HUES48 (cell line): ENCODE measurements at regions not wholly inside any gene's neighbourhood (a gene's known extent, or its start where the extent isn't known, plus 50 kb on each side); places are given as distances from the start of the nearest gene placed in this dataset.

Source experiments
- H3K27ac ChIP-seq: one replicate; pipeline ENCODE4 v1.7.0; 2013; ENCODE audit warnings: low read depth, low read length, inconsistent platforms
- H3K27me3 ChIP-seq: 2 replicates; pipeline ENCODE4 v1.6.1; 2013; ENCODE audit warnings: mild to moderate bottlenecking, low read length; ENCODE audit not compliant: control insufficient read depth, insufficient read depth
- H3K36me3 ChIP-seq: 2 replicates; pipeline ENCODE4 v1.6.1; 2013; ENCODE audit warnings: low read length; ENCODE audit not compliant: control insufficient read depth, insufficient read depth
- H3K4me1 ChIP-seq: 2 replicates; pipeline ENCODE4 v1.6.1; 2013; ENCODE audit warnings: mild to moderate bottlenecking, low read length; ENCODE audit not compliant: control insufficient read depth, insufficient read depth
- H3K4me3 ChIP-seq: 2 replicates; pipeline ENCODE4 v1.5.1; 2013; ENCODE audit warnings: mild to moderate bottlenecking, low read depth, low read length
- H3K9ac ChIP-seq: 2 replicates; pipeline ENCODE4 v1.6.1; 2013; ENCODE audit warnings: mild to moderate bottlenecking, low read depth, low read length, moderate library complexity
- H3K9me3 ChIP-seq: 2 replicates; pipeline ENCODE4 v1.6.1; 2013; ENCODE audit warnings: low read length; ENCODE audit not compliant: control insufficient read depth, insufficient read depth

DNA sequence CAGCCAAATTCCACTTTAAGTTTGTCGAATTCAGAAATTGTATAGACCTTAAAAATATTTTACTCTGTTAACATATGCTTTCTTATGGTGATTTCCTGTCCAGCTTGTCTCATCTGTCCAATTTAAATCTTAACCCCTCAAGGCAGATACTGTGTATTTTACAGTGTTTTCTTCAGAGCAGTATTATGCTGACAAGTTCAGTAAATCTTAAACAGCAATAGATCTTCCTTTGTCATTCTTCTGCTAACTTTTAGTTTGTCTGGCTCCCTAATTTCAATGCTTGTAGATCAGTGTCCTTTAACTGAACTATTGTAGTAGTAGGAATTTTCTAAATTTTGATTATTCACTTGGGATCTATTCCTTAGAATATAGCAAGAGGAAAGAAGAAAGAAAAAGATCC, 52.8 kb upstream of the MEIS1 start:
- H3K27ac ChIP-seq: no peak overlapping the region
- H3K4me3 ChIP-seq: no peak overlapping the region
- no peak overlapping the region for H3K9ac ChIP-seq
- H3K9me3 ChIP-seq: no peaks in the 10 kb centered on the region
- no peaks in the 10 kb centered on the region for H3K4me1 ChIP-seq
- no peaks in the 10 kb centered on the region for H3K36me3 ChIP-seq
- H3K27me3 ChIP-seq: no peaks in the 10 kb centered on the region

DNA sequence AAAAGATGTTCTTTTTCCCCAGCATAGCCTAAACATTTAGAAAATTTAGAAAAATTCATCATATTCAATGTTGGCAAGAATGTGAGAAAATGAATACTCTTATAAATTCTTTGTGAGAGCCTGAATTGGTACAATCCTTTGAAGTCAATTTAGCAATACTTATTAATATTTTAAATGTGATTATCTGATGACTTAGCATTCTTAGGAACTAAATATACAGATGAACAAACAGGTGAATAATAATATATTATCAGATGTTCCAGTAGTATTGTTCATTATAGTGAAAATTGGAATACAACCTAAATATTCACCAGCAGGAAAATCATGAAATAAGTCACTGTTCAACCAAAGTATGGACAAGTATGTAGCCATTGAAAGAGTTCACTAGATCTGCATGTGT, 55.5 kb upstream of the MEIS1 start:
- no peak overlapping the region for H3K27ac ChIP-seq
- H3K9ac ChIP-seq: no peak overlapping the region
- no peaks in the 10 kb centered on the region for H3K4me1 ChIP-seq
- no peak overlapping the region for H3K4me3 ChIP-seq
- H3K36me3 ChIP-seq: no peaks in the 10 kb centered on the region
- H3K9me3 ChIP-seq: no peaks in the 10 kb centered on the region
- H3K27me3 ChIP-seq: no peaks in the 10 kb centered on the region

DNA sequence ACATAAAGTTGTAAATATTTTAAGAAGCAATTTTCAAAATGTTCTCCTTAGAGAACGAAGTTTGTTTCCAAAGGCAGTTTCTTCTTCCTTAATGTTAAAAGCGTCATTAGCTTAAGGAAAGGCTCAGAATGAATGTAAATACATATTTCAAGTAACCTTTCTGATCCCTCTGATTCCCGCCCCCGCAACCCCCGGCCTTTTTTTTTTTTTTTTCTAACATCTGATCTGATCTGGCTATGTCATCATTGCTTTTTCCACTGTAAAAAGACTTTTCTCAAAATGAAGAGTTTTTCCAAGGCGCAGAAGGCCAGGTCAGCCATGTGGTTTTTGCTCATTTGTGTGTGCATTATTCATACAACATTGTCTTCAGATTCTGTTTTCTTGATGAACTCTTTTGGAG, 57.1 kb upstream of the MEIS1 start:
- Histone ChIP-seq H3K9ac (no peak overlapping the region), H3K36me3 (no peaks in the 10 kb centered on the region), H3K27me3 (no peaks in the 10 kb centered on the region), H3K4me3 (no peak overlapping the region), H3K4me1 (no peaks in the 10 kb centered on the region), H3K9me3 (no peaks in the 10 kb centered on the region), H3K27ac (no peak overlapping the region)

DNA sequence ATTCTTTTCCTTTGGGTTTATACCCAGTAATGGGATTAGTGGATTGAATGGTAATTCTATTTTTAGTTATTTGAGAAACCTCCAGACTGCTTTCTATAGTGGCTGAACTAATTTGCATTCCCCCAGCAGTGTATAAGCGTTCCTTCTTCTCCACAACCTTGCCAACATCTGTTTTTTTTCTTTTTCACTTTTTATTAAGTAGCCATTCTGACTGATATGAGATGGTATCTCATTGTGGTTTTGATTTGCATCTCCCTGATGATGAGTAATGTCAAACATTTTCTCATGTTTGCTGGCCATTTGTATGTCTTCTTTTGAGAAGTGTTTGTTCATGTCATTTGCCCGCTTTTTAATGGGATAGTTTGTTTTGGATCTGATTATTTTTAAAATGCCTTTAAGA, 64.1 kb upstream of the MEIS1 start:
- Histone ChIP-seq H3K27me3 (no peaks in the 10 kb centered on the region), H3K4me3 (no peak overlapping the region), H3K4me1 (peaks cover 6% of the 10 kb centered on the region; the same call in 1 of the 2 replicates), H3K9ac (no peak overlapping the region), H3K36me3 (no peaks in the 10 kb centered on the region), H3K9me3 (no peaks in the 10 kb centered on the region), H3K27ac (no peak overlapping the region)

DNA sequence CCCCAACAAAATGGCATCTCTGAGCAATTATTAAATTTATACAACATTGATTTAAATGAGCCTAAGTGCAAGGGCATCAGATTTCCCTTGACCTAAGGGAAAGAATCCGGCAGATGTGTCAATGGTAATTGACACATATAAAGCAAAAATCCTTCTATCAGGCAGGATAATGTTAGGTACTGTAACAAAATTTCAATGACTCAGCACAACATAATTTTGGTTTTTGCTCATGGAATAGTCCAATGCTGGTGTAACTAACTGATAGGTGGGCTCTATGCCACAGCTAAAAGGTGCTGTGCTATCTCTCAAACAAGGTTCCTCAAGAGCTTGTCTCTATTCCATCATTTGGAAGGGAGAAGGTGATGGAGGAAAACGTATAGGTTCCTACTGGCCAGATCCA, 68.3 kb upstream of the MEIS1 start:
- no peaks in the 10 kb centered on the region for H3K9me3 ChIP-seq
- H3K4me1 ChIP-seq: peaks cover 16% of the 10 kb centered on the region
- no peak overlapping the region for H3K27ac ChIP-seq
- no peak overlapping the region for H3K9ac ChIP-seq
- H3K36me3 ChIP-seq: no peaks in the 10 kb centered on the region
- no peak overlapping the region for H3K4me3 ChIP-seq
- no peaks in the 10 kb centered on the region for H3K27me3 ChIP-seq

DNA sequence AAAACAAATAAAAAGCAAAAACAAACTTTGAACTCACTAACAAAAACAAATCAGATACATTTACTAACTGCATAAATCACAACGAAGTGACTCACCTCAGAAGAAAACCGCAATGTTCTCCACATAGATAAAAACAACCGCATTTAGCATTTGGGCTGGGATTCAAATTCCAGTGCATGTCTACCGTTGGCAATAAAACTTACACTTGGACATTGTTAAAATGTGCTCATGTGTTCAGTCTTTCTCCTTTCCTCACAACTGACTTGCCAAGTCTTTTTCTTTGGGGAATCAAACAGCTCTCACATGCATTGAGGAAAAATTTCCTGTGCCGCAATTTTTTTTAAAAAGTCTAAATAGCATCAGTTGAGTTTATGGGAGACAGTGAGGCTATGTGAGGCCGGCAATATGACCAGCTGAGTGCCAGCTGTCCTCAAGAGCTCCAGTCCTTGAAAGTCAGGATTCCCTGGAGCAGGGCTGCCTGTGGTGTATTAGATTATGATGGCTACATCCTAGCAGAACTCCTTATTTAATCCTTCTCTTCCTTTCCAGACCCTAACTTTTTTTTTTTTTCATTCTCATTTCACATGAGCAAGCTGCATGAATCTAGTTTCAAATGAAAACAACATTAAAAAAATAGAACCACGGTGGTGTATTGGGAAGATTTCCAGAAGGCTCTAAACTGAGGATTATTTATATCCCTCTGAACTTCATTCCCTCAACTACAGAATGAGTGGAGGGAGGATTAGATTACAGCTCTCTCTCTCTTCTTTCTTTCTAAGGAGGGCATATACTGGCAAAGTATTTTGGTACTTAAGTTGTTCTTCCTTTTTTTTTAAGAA, 70.2 kb upstream of the MEIS1 start:
- no peak overlapping the region for H3K9ac ChIP-seq
- H3K27ac ChIP-seq: no peak overlapping the region
- no peaks in the 10 kb centered on the region for H3K9me3 ChIP-seq
- H3K36me3 ChIP-seq: no peaks in the 10 kb centered on the region
- H3K4me3 ChIP-seq: no peak overlapping the region
- no peaks in the 10 kb centered on the region for H3K27me3 ChIP-seq
- peaks cover 16% of the 10 kb centered on the region for H3K4me1 ChIP-seq

DNA sequence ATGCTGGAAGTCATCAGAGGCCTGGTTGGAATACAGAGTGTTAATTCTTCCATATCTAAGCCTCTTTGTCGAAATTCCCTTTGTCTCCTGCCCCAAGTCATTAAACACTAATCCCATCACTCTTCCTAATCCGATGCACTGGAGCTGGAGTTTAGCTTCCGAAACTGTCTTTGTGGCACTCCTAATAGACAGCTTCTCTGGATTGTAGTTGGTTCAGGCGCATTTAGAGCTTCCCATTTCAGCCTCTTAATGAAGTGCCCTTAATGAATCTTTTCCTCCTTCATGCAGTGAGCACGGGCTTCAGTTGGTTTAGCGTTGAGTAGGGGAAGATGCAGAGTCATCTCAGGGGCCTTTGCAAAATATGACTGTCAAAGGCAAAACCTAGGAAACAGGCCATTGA, 72.2 kb upstream of the MEIS1 start:
- H3K27ac ChIP-seq: no peak overlapping the region
- no peaks in the 10 kb centered on the region for H3K27me3 ChIP-seq

DNA sequence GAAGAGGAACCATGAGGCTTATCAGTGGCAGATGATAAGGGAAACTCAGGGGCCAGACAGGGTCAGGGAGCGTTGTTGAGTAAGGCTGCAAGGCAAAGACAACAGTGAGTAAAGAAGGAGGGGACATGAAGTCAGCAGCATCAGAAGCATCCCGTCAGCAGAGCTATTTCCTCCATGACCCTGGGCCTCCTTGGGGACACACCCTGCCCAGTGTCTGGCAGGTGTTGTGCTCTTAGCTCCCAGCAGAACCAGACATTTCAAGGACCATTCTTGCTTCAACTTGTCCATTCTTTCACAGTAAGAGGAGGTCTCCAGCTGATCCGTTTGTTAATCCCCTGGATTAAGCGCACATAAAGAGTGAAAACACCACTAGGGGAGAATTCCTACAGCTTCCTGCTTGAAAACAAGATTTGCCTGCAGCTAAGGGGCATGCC, 88.7 kb upstream of the MEIS1 start:
- no peaks in the 10 kb centered on the region for H3K4me1 ChIP-seq
- H3K9ac ChIP-seq: no peak overlapping the region
- H3K9me3 ChIP-seq: peaks cover 7% of the 10 kb centered on the region; the same call in 1 of the 2 replicates
- H3K4me3 ChIP-seq: no peak overlapping the region
- no peaks in the 10 kb centered on the region for H3K36me3 ChIP-seq
- H3K27me3 ChIP-seq: no peaks in the 10 kb centered on the region
- H3K27ac ChIP-seq: peak overlapping the region; percentile 24

More for the DNA sequence above, 72.2 kb upstream of the MEIS1 start:
- Histone ChIP-seq H3K9me3 (no peaks in the 10 kb centered on the region), H3K9ac (no peak overlapping the region), H3K36me3 (no peaks in the 10 kb centered on the region), H3K4me1 (peaks cover 9% of the 10 kb centered on the region), H3K4me3 (no peak overlapping the region)

DNA sequence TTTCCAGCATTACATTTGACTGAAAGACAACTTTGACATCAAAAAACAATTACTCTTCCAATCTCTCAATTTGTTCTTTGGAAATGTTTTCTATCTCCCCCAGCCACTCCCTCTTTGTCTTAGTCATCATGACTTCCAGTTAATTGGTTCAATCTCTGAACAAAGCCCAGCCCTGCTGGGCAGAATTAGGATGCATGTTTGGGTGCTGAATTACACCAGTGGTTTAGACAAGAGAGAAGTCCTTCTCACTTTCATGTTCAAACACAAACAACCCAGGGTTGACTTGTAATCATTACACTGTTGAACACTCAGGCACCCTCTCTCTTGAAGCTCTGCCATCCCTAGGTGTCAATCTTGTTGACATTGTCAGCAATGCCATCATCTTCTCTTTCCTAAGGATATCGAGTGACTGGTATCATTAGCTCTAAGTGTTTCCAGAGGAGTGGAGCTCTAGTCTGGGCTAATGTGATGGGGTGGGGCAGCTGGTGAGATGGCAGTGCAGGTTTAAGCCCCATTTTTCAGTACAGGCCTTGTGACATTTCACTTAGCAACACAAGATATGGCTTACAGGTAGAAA, 90.8 kb upstream of the MEIS1 start:
- Histone ChIP-seq H3K9ac (no peak overlapping the region), H3K4me3 (no peak overlapping the region), H3K9me3 (peaks cover 7% of the 10 kb centered on the region; the same call in 1 of the 2 replicates), H3K27me3 (no peaks in the 10 kb centered on the region), H3K36me3 (no peaks in the 10 kb centered on the region), H3K4me1 (no peaks in the 10 kb centered on the region), H3K27ac (no peak overlapping the region)

DNA sequence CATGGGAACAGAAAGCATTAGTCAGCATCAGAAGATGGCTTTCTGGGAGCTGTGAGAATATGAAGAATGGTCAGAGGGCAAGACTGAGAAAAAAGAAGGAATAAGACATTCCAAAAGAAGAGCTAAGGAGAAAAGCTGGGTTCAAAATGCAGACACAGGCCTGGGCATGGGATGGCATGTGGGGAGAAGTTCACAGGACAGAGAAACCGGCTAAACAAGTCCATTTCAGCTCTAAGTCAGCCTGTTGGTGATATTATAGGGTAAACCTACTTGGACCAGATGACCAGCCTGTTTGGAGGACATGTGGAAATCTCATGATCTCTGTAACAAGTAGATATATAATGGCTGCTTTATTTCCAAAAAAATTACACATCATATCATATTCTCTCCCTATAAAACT, 91.7 kb upstream of the MEIS1 start:
- no peak overlapping the region for H3K4me3 ChIP-seq
- no peaks in the 10 kb centered on the region for H3K36me3 ChIP-seq

DNA sequence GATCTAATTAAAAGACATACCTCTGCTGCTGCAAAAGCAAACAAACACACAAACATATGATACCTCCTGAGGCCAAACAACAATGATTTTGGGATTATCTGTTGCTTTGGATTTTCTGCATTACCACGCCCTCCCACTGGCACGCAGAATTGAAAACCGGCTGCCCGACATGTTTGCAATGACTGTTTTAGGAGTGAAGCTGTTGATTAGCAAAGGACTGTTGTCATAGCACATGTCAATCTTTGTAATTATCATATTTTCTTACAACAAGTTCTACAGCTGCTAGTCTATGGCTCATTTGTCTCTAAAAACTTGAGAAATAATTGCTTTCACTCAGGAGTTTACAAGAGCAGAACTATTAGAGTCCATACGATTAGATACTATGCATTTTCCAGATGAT, 94.4 kb upstream of the MEIS1 start:
- H3K9me3 ChIP-seq: peaks cover 7% of the 10 kb centered on the region; the same call in 1 of the 2 replicates
- H3K4me3 ChIP-seq: no peak overlapping the region
- no peaks in the 10 kb centered on the region for H3K27me3 ChIP-seq
- no peak overlapping the region for H3K9ac ChIP-seq
- H3K27ac ChIP-seq: no peak overlapping the region
- no peaks in the 10 kb centered on the region for H3K36me3 ChIP-seq
- no peaks in the 10 kb centered on the region for H3K4me1 ChIP-seq

More for the DNA sequence above, 91.7 kb upstream of the MEIS1 start:
- Histone ChIP-seq H3K27ac (no peak overlapping the region), H3K27me3 (no peaks in the 10 kb centered on the region), H3K9me3 (peaks cover 7% of the 10 kb centered on the region; the same call in 1 of the 2 replicates), H3K9ac (no peak overlapping the region), H3K4me1 (no peaks in the 10 kb centered on the region)
